Liver (tissue), 3 donors: ENCODE measurements at regions not wholly inside any gene's neighbourhood (a gene's known extent, or its start where the extent isn't known, plus 50 kb on each side); places are given as distances from the start of the nearest gene placed in this dataset.

Experiments
- EGR1 ChIP-seq, 2 donors: IDR thresholded peaks; 2 replicates each; pipeline ENCODE4 v1.6.1; 2016 to 2018; ENCODE audit warnings: antibody characterized with exemption in 2 of 2, low read depth in 2 of 2
- FOXA1 ChIP-seq: IDR thresholded peaks from 2 replicates; pipeline ENCODE4 v1.6.1; 2016; ENCODE audit warnings: antibody characterized with exemption
- FOXA2 ChIP-seq: IDR thresholded peaks from 2 replicates; pipeline ENCODE4 v1.6.1; 2016; ENCODE audit warnings: antibody characterized with exemption
- HNF4A ChIP-seq, 2 donors: conservative IDR thresholded peaks; 2 replicates each; pipeline ENCODE4 v1.6.1; 2016; ENCODE audit warnings: antibody characterized with exemption in 2 of 2, mild to moderate bottlenecking in 2 of 2
- YY1 ChIP-seq: IDR thresholded peaks from 2 replicates; pipeline ENCODE4 v1.6.1; 2016; ENCODE audit warnings: antibody characterized with exemption, mild to moderate bottlenecking
- TF ChIP-seq, protein P1 (sequence below): IDR thresholded peaks from 2 replicates; pipeline ENCODE4 v1.6.1; 2016; ENCODE audit warnings: antibody characterized with exemption, mild to moderate bottlenecking
- TF ChIP-seq, protein P2 (sequence below): fragments of 150-350 bp; IDR thresholded peaks from 2 replicates; pipeline ENCODE4 v1.5.1; 2017; ENCODE audit warnings: improper control_type of control experiment, low read depth, low read length; ENCODE audit not compliant: missing input control
- TF ChIP-seq, protein P3 (sequence below): IDR thresholded peaks from 2 replicates; pipeline ENCODE4 v1.6.1; 2016; ENCODE audit warnings: antibody characterized with exemption
- TF ChIP-seq, protein P4 (sequence below): IDR thresholded peaks from 2 replicates; pipeline ENCODE4 v1.6.1; 2016; ENCODE audit warnings: antibody characterized with exemption
- donor health status: healthy.
- donor health status: healthy.

DNA sequence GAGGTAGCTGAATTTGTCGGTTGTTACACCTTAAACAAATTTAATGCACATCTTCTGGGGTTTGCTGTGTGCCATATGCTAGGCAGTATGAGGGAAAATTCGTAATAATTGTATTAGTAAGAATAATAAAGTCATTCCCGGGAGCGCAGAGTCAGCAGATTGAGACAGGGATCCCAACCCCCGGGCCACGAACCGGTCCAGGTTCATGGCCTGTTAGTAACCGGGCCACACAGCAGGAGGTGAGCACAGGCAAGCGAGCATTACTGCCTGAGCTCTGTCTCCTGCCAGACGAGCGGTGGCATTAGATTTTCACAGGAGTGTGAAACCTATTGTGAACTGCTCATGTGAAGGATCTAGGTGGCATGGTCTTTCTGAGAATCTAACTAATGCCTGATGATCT is 114.9 kb downstream of the PCDH7 start:
- no peak for TF ChIP-seq FOXA1
- TF ChIP-seq, protein P1, sequence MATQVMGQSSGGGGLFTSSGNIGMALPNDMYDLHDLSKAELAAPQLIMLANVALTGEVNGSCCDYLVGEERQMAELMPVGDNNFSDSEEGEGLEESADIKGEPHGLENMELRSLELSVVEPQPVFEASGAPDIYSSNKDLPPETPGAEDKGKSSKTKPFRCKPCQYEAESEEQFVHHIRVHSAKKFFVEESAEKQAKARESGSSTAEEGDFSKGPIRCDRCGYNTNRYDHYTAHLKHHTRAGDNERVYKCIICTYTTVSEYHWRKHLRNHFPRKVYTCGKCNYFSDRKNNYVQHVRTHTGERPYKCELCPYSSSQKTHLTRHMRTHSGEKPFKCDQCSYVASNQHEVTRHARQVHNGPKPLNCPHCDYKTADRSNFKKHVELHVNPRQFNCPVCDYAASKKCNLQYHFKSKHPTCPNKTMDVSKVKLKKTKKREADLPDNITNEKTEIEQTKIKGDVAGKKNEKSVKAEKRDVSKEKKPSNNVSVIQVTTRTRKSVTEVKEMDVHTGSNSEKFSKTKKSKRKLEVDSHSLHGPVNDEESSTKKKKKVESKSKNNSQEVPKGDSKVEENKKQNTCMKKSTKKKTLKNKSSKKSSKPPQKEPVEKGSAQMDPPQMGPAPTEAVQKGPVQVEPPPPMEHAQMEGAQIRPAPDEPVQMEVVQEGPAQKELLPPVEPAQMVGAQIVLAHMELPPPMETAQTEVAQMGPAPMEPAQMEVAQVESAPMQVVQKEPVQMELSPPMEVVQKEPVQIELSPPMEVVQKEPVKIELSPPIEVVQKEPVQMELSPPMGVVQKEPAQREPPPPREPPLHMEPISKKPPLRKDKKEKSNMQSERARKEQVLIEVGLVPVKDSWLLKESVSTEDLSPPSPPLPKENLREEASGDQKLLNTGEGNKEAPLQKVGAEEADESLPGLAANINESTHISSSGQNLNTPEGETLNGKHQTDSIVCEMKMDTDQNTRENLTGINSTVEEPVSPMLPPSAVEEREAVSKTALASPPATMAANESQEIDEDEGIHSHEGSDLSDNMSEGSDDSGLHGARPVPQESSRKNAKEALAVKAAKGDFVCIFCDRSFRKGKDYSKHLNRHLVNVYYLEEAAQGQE = no peak
- TF ChIP-seq, protein P2, sequence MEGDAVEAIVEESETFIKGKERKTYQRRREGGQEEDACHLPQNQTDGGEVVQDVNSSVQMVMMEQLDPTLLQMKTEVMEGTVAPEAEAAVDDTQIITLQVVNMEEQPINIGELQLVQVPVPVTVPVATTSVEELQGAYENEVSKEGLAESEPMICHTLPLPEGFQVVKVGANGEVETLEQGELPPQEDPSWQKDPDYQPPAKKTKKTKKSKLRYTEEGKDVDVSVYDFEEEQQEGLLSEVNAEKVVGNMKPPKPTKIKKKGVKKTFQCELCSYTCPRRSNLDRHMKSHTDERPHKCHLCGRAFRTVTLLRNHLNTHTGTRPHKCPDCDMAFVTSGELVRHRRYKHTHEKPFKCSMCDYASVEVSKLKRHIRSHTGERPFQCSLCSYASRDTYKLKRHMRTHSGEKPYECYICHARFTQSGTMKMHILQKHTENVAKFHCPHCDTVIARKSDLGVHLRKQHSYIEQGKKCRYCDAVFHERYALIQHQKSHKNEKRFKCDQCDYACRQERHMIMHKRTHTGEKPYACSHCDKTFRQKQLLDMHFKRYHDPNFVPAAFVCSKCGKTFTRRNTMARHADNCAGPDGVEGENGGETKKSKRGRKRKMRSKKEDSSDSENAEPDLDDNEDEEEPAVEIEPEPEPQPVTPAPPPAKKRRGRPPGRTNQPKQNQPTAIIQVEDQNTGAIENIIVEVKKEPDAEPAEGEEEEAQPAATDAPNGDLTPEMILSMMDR = no peak
- TF ChIP-seq, protein P3, sequence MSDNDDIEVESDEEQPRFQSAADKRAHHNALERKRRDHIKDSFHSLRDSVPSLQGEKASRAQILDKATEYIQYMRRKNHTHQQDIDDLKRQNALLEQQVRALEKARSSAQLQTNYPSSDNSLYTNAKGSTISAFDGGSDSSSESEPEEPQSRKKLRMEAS = no peak
- no peak for TF ChIP-seq FOXA2
- TF ChIP-seq, protein P4, sequence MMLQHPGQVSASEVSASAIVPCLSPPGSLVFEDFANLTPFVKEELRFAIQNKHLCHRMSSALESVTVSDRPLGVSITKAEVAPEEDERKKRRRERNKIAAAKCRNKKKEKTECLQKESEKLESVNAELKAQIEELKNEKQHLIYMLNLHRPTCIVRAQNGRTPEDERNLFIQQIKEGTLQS = no peak
- TF ChIP-seq YY1 = no peak
- TF ChIP-seq EGR1 (IDR thresholded peaks at IDR 0.05; ENCODE audit: low read depth in 2 of 2) = no peak
- TF ChIP-seq HNF4A (conservative IDR thresholded peaks at IDR 0.05) = no peak
